Activated T-helper 17 cell treated with anti-CD3 and anti-CD28 coated beads, Interleukin-2, amount 50 U/mL, for 72 hours (primary cell): ENCODE measurements at regions not wholly inside any gene's neighbourhood (a gene's known extent, or its start where the extent isn't known, plus 50 kb on each side); places are given as distances from the start of the nearest gene placed in this dataset.
"Not testable (repeated sequence)": the region's sequence is repeated elsewhere in the genome, so short reads cannot be mapped to it uniquely, and the experiment has no call there.

Source experiments
- ATAC-seq: fragments of 150-1000 bp; cut with Tn5 transposase; replicated peaks from 2 replicates; pipeline ENCODE4 v1.10.0; 2021; ENCODE audit warnings: mild to moderate bottlenecking, moderate library complexity
- H3K27ac Mint-ChIP-seq: one replicate; pipeline ENCODE4 v1.8.0; 2022; ENCODE audit warnings: mixed read lengths
- H3K27me3 Mint-ChIP-seq: one replicate; pipeline ENCODE4 v1.8.0; 2022; ENCODE audit warnings: mixed read lengths
- H3K36me3 Mint-ChIP-seq: one replicate; pipeline ENCODE4 v1.8.0; 2022; ENCODE audit warnings: low read depth, mild to moderate bottlenecking, mixed read lengths
- H3K4me1 Mint-ChIP-seq: one replicate; pipeline ENCODE4 v1.8.0; 2022; ENCODE audit warnings: mixed read lengths
- H3K4me3 Mint-ChIP-seq: one replicate; pipeline ENCODE4 v1.8.0; 2022; ENCODE audit warnings: mild to moderate bottlenecking, mixed read lengths
- H3K9me3 Mint-ChIP-seq: one replicate; pipeline ENCODE4 v1.8.0; 2022; ENCODE audit warnings: mixed read lengths

DNA sequence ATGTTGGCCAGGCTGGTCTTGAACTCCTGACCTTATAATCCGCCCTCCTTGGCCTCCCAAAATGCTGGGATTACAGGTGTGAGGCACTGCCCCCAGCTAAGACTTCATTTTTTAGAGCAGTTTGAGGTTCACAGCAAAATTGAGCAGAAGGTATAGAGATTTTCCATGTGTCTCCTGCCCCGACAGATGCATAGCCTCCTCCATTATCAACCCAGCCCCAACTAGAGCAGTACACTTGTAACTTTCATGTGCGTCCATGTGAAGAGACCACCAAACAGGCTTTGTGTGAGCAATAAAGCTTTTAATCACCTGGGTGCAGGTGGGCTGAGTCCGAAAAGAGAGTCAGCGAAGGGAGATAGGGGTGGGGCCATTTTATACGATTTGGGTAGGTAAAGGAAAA lies 179.1 kb downstream of the CD83 start:
- not testable (repeated sequence) for H3K9me3 Mint-ChIP-seq, ATAC-seq

DNA sequence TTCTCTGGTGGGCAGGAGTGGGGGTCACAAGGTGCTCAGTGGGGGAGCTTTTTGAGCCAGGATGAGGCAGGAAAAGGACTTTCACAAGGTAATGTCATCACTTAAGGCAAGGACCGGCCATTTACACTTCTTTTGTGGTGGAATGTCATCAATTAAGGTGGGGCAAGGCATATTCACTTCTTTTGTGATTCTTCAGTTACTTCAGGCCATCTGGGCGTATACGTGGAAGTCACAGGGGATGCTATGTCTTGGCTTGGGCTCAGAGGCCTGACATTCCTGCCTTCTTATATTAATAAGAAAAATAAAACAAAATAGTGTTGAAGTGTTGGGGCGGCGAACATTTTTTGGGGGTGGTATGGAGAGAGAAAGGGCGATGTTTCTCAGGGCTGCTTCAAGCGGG lies 179.5 kb downstream of the CD83 start:
- H3K4me1 Mint-ChIP-seq, H3K27ac Mint-ChIP-seq, H3K36me3 Mint-ChIP-seq, ATAC-seq, H3K9me3 Mint-ChIP-seq, H3K27me3 Mint-ChIP-seq, H3K4me3 Mint-ChIP-seq: not testable (repeated sequence)

More for the DNA sequence above, 179.1 kb downstream of the CD83 start:
- not testable (repeated sequence) for H3K27ac Mint-ChIP-seq, H3K4me1 Mint-ChIP-seq, H3K36me3 Mint-ChIP-seq, H3K4me3 Mint-ChIP-seq, H3K27me3 Mint-ChIP-seq

DNA sequence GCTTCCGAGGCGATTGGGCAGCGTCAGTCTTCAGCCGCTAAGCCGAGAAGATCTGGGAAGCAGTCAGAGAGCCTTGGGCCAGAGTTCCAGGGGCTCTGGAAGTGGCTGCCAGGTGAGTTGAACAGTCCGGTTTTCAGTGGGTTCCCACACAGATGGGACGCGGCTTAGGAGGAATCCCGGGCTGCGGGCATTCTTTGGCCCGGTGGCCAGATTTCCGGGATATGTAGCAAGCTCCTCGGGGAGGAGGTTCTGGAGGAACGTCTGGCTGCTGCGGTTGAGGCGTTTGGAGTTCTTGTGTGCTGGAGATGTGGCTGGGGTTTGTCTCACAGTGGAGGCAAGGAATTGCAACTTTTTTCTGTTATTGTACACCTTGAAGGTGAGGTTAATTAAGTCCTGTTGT lies 182.6 kb downstream of the CD83 start:
- H3K27ac Mint-ChIP-seq, H3K4me1 Mint-ChIP-seq, ATAC-seq, H3K9me3 Mint-ChIP-seq, H3K36me3 Mint-ChIP-seq, H3K27me3 Mint-ChIP-seq, H3K4me3 Mint-ChIP-seq: not testable (repeated sequence)

- not testable (repeated sequence) for H3K27ac Mint-ChIP-seq, H3K4me3 Mint-ChIP-seq, ATAC-seq, H3K27me3 Mint-ChIP-seq, H3K4me1 Mint-ChIP-seq, H3K9me3 Mint-ChIP-seq, H3K36me3 Mint-ChIP-seq
Observed at GRCh38 chr6:14300721-14301120, 183.1 kb downstream of the CD83 start.

GRCh38 chr6:14301477-14301876 lies 183.9 kb downstream of the CD83 start:
- not testable (repeated sequence) for ATAC-seq, H3K9me3 Mint-ChIP-seq, H3K36me3 Mint-ChIP-seq, H3K27ac Mint-ChIP-seq, H3K4me3 Mint-ChIP-seq, H3K4me1 Mint-ChIP-seq, H3K27me3 Mint-ChIP-seq

DNA sequence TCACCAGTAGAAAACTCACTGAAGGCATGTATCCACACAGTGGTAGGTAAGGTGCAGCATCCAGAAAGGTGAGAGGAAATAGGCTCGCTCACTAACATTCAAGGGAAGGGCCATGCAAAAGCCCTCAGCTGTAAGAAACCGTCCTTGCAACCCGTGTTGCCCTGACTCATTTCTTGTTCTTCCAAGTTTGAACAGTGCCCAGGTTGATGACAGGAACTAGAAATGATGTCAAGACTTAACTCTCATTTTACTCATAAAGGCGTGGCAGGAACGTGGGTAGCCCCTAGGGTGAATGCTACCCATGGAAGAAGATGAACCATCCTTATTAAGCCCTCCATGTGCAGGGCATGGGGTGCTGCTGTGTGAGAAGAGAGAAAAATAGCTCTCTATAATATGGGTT lies 187.6 kb downstream of the CD83 start:
- peak; percentile 99 for ATAC-seq
- H3K9me3 Mint-ChIP-seq: no peaks in the 10 kb centered on the region
- no peaks in the 10 kb centered on the region for H3K36me3 Mint-ChIP-seq
- peaks cover 4% of the 10 kb centered on the region for H3K4me1 Mint-ChIP-seq
- no peak overlapping the region for H3K4me3 Mint-ChIP-seq
- H3K27me3 Mint-ChIP-seq: peaks cover 3% of the 10 kb centered on the region
- no peak overlapping the region for H3K27ac Mint-ChIP-seq

- Mint-ChIP-seq H3K4me3 (no peak overlapping the region), H3K27ac (no peak overlapping the region), H3K27me3 (peaks cover 3% of the 10 kb centered on the region), H3K4me1 (peaks cover 4% of the 10 kb centered on the region), H3K9me3 (no peaks in the 10 kb centered on the region), H3K36me3 (no peaks in the 10 kb centered on the region)
- peak; percentile 35 for ATAC-seq
Observed at GRCh38 chr6:14305624-14306023, 188.1 kb downstream of the CD83 start.

- Mint-ChIP-seq H3K27ac (peak overlapping the region; percentile 21), H3K4me3 (no peak overlapping the region), H3K36me3 (no peaks in the 10 kb centered on the region), H3K4me1 (peaks cover 4% of the 10 kb centered on the region), H3K27me3 (peaks cover 3% of the 10 kb centered on the region), H3K9me3 (no peaks in the 10 kb centered on the region)
- no peak for ATAC-seq
Observed at GRCh38 chr6:14306151-14306906, 188.8 kb downstream of the CD83 start.

DNA sequence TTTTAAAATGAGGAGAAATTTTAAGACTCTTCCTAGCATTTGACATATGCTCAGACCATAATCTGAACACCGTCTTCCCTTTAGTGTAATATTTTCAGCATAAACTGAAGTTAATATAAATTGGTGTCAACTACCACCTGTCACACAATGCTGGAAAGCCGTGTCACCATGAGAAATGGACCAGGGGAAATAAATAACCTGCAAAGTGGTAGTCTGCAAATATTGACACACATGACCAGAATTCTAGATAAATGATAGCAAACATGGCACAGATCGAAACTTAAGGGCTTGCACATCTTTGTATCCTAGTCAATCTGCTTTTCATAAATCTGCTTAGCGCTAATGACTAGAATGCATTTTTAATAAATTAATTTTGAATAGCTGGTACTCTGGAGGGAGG lies 191.9 kb downstream of the CD83 start:
- H3K4me1 Mint-ChIP-seq: peaks cover 4% of the 10 kb centered on the region
- no peaks in the 10 kb centered on the region for H3K9me3 Mint-ChIP-seq
- H3K27ac Mint-ChIP-seq: no peak overlapping the region
- no peak for ATAC-seq
- H3K4me3 Mint-ChIP-seq: no peak overlapping the region
- no peaks in the 10 kb centered on the region for H3K36me3 Mint-ChIP-seq
- peaks cover 3% of the 10 kb centered on the region for H3K27me3 Mint-ChIP-seq

- H3K4me1 Mint-ChIP-seq: peaks cover 2% of the 10 kb centered on the region
Observed at GRCh38 chr6:14309951-14310445, 192.4 kb downstream of the CD83 start.

GRCh38 chr6:14310960-14311359 lies 193.4 kb downstream of the CD83 start:
- no peak overlapping the region for H3K4me3 Mint-ChIP-seq
- H3K4me1 Mint-ChIP-seq: no peaks in the 10 kb centered on the region
- no peaks in the 10 kb centered on the region for H3K9me3 Mint-ChIP-seq

More at GRCh38 chr6:14309951-14310445, 192.4 kb downstream of the CD83 start:
- no peaks in the 10 kb centered on the region for H3K36me3 Mint-ChIP-seq
- no peak overlapping the region for H3K27ac Mint-ChIP-seq
- peaks cover 3% of the 10 kb centered on the region for H3K27me3 Mint-ChIP-seq
- H3K9me3 Mint-ChIP-seq: no peaks in the 10 kb centered on the region
- ATAC-seq: no peak
- no peak overlapping the region for H3K4me3 Mint-ChIP-seq

GRCh38 chr6:14312587-14312986 lies 195.0 kb downstream of the CD83 start:
- Mint-ChIP-seq H3K27ac (no peak overlapping the region), H3K27me3 (no peaks in the 10 kb centered on the region)

More at GRCh38 chr6:14310960-14311359, 193.4 kb downstream of the CD83 start:
- ATAC-seq: no peak
- H3K36me3 Mint-ChIP-seq: no peaks in the 10 kb centered on the region
- no peak overlapping the region for H3K27ac Mint-ChIP-seq
- H3K27me3 Mint-ChIP-seq: peaks cover 3% of the 10 kb centered on the region

DNA sequence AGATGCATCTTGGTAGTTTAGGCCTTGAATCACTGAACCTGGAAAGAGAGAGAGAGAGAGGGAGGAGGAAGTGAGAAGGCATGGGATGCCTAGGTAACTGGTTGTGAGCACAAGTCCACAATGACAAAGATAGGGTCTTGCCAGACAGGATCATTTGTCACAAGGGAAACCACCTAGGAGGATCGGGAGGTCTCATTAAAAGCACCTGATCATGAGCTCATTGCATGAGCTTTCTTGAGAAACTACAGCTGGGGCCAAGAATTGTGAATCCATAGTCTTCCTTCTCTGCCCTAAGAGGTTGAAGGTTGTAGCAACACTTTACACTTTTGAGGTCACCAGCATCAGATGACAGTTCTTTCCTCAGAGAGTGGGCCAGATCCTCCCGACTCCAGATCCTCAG lies 195.7 kb downstream of the CD83 start:
- no peaks in the 10 kb centered on the region for H3K9me3 Mint-ChIP-seq
- no peak for ATAC-seq
- no peaks in the 10 kb centered on the region for H3K27me3 Mint-ChIP-seq
- H3K27ac Mint-ChIP-seq: no peak overlapping the region
- H3K36me3 Mint-ChIP-seq: no peaks in the 10 kb centered on the region
- H3K4me3 Mint-ChIP-seq: no peak overlapping the region
- no peaks in the 10 kb centered on the region for H3K4me1 Mint-ChIP-seq

More at GRCh38 chr6:14312587-14312986, 195.0 kb downstream of the CD83 start:
- Mint-ChIP-seq H3K4me1 (no peaks in the 10 kb centered on the region), H3K4me3 (no peak overlapping the region), H3K36me3 (no peaks in the 10 kb centered on the region), H3K9me3 (no peaks in the 10 kb centered on the region)
- ATAC-seq: no peak

DNA sequence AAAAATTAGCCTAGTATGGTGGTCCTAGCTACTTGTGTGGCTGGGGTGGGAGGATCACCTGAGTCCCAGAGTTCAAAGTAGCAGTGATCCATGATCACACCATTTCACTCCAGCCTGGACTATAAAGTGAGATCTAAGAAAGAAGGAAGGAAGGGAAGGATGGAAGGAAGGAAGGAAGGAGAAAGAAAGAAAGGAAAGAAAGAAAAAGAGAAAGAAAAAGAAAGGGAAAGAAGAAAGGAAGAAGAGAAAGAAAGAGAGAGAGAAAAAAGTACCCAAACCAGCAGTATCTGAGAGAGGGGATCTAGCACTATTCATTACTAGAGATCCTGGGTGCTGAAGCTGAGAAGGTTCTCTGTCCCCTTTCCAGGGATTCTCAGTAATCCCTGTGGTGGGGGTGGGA lies 197.8 kb downstream of the CD83 start:
- peak overlapping the region; percentile 10 for H3K27ac Mint-ChIP-seq
- H3K4me3 Mint-ChIP-seq: no peak overlapping the region
- H3K27me3 Mint-ChIP-seq: no peaks in the 10 kb centered on the region
- ATAC-seq: no peak
- no peaks in the 10 kb centered on the region for H3K9me3 Mint-ChIP-seq
- no peaks in the 10 kb centered on the region for H3K36me3 Mint-ChIP-seq
- no peaks in the 10 kb centered on the region for H3K4me1 Mint-ChIP-seq

DNA sequence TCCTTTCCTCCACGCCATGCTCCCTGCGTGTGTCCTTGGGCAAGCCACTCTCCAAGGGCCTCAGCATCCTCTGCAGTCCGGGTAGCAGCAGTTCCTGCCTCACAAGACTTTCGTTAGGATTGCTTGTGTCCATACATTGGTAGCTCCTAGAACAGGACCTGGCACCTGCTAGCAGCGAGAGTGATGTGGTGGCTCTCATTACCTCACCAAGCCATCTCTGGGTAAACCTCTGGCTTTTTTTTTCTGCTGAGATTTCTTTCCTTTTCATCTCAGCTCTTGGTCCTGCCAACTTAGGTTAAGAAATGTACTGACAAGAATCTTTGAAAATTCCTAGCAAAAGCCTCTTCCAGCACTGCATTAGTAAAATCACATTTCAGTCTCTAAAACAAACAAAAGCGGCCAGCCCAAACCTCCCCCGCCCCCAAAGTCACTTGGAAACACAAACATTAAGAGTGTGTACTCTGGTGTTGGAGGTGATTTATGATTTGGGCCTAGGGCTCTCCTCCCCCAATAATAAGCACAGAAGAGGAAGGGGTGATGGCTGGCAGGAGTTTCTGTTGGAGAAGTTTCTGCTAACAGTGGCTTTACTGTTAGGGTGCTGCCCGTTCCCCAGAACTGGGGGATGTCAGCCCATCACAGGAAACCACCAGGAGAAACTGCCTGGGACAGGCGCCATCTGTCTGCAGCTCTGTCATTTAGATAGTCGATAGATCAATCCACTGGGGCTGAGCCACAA lies 199.2 kb downstream of the CD83 start:
- Mint-ChIP-seq H3K27ac (no peak overlapping the region), H3K4me3 (no peak overlapping the region), H3K4me1 (no peaks in the 10 kb centered on the region), H3K9me3 (no peaks in the 10 kb centered on the region), H3K27me3 (no peaks in the 10 kb centered on the region), H3K36me3 (no peaks in the 10 kb centered on the region)
- ATAC-seq: peak; percentile 66
